GM18867 (cell line): ENCODE measurements at regions not wholly inside any gene's neighbourhood (a gene's known extent, or its start where the extent isn't known, plus 50 kb on each side); places are given as distances from the start of the nearest gene placed in this dataset.

ENCODE experiments used
- ATAC-seq: cut with Tn5 transposase; IDR thresholded peaks from one replicate; pipeline ENCODE4 v1.9.1; 2021; ENCODE audit warnings: mild to moderate bottlenecking, moderate library complexity; ENCODE audit not compliant: unreplicated experiment

DNA sequence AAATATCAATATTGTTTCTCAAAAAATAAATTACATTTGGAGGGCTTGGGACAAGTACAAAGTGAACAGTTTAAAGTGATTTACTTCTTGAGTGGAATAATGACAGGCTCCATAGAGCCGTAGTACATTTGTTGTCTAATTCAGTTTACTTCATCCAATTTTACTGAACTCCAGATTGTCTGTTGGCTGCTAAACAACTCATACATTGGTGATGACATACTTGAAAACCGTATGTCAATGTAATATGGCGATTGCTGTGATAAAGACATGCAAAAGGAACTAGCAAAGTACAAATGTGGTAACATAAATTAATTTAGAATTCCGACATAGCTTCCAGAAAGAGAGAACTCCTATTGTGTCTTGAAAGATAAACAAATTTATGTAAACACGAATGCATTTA lies 1197.5 kb upstream of the CDH18 start:
- no peak for ATAC-seq

- ATAC-seq: no peak
These were observed 1196.6 kb upstream of the CDH18 start for GRCh38 chr5:21184581-21184980.

- ATAC-seq: no peak
These were observed 1193.7 kb upstream of the CDH18 start for GRCh38 chr5:21181609-21182125.

DNA sequence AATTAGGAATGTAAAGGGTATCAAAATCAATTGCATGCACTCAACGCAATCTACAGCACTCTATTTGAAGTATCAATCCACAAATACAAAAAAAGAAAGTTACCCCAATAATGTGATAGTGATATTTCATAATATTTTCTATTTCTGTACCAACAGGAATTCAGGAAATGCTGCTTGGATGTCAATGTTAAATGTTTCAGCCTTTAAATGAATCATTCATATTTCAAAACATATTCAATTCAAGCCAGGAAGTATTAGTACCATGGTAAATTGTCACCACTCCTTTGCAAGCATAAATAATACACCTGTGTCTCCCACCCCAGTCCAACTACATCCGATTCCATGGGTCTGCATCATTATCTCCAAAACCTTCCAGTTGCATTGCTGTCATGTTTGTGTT lies 1185.5 kb upstream of the CDH18 start:
- ATAC-seq: no peak

GRCh38 chr5:21173036-21173435 lies 1185.0 kb upstream of the CDH18 start:
- no peak for ATAC-seq

GRCh38 chr5:21171038-21171437 lies 1183.0 kb upstream of the CDH18 start:
- no peak for ATAC-seq

- ATAC-seq: no peak
These were observed 1180.6 kb upstream of the CDH18 start for GRCh38 chr5:21168557-21168956.

GRCh38 chr5:21165344-21165743 lies 1177.3 kb upstream of the CDH18 start:
- ATAC-seq: no peak

DNA sequence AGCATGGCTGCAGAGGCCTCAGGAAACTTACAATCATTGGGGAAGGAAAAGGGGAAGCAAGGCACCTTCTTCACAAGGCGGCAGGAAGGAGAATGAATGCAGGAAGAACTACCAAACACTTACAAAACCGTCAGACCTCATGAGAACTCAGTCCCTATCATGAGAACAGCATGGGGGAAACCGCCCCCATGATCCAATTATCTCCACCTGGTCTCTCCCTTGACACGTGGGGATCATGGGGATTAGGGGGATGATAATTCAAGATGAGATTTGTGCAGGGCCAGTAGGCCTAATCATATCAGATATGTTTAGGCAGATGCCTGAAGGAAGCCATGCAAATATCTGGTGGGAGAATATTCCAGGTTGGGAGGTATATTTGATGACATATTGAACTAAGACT lies 1176.4 kb upstream of the CDH18 start:
- no peak for ATAC-seq

- no peak for ATAC-seq
These were observed 1171.6 kb upstream of the CDH18 start for GRCh38 chr5:21159510-21160059.

DNA sequence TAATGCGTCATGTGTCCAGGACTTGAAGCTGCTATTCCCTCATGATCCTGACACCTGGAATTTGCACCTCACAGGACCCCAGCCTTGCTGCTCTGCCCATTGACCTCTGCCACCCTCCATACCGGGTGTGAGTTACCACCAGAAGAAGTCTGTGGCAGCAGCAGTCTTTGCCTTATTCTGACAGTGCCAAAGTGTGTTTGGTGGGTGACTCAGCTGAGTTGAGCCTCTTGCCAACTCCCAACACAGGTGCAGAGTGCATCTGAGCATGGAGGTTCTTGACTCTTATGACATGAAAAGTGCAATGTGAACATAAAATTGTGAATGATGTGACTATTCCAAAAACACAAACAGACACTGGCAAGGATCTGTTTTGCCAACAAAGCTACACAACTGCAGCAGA lies 1166.5 kb upstream of the CDH18 start:
- ATAC-seq: no peak

DNA sequence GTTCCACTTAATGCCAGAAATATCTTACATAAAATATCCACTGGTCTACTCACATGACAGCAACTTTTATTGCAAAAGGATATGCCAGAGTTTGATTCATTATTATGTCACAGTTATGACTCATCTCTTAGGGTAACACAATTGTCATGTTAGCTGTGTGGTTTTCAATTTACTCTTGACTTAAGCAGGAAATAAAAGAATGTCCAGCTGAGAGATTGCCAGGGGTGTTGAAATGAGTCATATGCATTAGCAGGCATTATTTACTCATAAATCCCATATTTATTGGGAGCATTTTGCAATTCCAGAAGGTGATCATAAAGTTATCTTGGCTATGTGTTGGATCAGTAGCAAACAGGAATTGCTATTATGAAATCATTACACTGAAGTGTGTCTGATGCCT lies 1164.6 kb upstream of the CDH18 start:
- no peak for ATAC-seq

DNA sequence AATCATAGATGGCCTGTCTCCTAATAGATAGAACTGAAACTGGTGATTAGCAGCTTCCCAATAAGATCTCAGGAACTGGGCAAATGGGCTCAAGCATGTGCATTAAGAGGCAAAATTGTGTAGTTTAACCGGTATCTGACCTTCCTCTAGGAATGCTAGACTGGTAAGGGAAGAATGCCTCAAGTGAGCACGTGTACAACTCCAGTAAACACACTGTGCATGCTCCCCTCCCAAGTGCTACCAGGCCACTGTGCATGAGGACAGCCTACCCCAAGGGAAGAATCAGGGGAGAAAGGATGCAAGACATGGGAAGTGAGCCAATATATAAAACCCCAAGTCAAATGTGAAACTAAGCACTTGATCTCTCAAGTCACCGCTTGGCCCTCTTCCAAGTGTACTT lies 1157.4 kb upstream of the CDH18 start:
- ATAC-seq: no peak

DNA sequence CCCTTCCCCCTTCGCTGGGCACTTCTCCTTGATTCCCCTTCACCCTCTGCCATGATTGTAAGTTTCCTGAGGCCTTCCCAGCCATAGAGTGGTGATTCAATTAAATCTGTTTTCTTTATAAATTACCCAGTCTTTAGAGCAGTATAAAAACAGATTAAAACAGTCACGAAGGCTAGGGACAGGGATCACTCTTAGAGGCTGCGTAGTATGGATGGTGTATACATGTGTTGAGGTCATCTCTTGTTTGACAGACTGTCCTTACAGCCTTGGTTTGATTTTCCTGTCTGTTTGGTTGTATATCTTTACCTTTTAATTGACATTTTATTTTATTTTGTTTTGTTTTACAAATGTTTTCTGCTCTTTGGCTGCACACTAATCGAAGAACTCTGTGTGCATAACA lies 1155.7 kb upstream of the CDH18 start:
- no peak for ATAC-seq

- ATAC-seq: no peak
These were observed 1154.8 kb upstream of the CDH18 start for GRCh38 chr5:21142791-21143190.

DNA sequence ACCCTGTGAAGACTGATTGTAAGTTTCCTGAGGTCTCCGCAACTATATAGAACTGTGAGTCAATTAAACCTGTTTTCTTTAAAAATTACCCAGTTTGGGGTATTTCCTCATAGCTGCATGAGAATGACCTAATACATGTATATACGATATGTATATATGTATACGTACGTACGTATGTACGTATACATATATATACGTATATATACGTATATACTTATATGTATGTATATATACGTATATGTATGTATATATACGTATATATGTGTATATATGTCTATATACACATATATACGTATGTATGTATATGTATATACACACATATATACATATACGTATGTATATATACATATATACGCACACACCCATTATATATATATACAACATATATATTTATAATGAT lies 1153.0 kb upstream of the CDH18 start:
- no peak for ATAC-seq

DNA sequence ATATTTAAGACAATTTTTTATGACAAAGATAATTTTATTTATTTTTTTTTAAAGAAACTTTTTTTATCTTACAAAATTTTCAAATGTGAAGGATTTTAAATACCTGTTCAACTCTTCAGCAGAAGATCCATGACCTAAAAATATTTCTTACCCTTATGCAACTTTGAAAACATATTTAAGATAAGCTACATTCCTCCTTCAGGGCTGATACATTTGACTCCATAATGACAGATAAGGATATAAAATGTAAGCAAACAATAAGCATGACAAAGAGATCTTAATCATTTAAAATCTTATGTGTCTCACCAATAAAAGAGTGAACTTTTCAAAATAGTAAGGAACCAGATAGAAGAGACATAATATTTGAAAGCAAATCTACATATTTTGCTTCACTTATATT lies 1138.2 kb upstream of the CDH18 start:
- no peak for ATAC-seq

GRCh38 chr5:21125238-21125983 lies 1137.4 kb upstream of the CDH18 start:
- ATAC-seq: no peak

DNA sequence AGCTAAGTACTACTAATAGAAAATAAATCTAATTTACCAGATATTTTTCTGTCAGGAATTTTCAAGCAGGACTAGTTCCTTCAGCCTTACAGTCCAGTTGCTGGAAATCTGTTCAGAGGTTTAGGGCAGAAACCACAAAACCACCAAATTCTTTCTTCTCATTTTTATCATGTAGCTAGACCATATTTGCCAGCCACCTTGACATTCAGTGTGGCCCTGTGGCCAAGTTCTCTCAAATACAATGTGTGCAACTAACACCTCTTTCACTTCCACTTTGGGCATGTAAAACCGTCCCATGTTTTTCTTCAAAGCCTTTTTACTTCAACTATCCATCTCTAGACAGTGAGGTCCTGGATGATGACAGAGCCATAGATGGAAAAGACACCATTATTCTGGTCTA lies 1133.2 kb upstream of the CDH18 start:
- no peak for ATAC-seq

DNA sequence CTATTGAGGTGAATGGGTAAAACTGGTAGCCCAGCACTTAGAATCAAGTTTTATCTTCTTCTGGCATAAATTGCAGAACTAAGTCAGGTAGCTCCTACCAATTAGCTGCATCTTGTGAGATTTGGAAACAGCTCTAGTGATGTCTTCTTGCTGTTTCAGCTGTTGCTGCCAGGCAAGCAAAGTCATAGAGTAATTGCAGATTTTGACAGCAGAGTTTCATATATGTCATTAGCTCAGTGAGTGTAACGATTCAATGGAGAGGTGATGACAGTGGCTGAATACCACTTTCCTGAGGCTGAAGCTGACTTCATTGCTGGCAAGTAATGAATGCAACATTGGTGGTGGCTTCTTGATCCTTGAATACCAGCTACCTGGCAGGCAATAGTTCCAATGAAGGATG lies 1109.7 kb upstream of the CDH18 start:
- no peak for ATAC-seq

GRCh38 chr5:21094619-21095018 lies 1106.6 kb upstream of the CDH18 start:
- no peak for ATAC-seq

DNA sequence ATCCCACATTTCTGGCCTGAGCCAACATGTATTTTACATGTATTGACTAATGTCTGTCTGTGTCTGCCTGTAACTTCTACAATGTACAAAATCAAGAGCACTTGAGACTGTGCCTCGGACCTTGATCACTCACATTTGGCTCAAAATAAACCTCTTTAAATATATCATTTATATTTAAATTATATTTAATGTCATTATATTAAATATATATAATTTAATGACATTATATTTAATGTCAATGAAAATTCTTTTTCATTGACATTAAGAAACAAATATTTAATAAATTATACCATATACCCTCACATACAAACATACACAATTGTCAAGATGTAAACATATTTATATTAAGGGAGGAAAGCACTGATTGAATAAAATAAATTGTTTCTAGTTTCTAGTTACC lies 1099.8 kb upstream of the CDH18 start:
- ATAC-seq: no peak

DNA sequence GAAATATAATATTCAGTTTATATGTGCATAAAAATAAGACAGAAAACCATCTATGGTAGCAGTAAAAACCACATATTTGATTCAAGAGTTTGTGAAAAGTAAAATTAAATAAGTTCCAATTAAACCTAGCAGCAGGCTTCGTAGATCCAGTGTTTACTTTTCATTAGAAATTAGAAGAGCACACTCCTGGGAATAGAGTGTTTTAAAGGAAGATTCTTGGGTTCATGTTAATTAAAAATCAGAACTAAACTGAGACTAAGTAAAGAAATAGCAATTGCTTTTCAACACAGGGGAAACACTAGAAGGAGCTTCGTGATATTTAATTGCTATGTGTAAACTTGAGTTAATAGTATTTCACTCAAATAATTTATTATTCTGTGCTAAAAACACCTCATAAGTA lies 1097.8 kb upstream of the CDH18 start:
- no peak for ATAC-seq
